Skeletal muscle satellite cell (primary cell): ENCODE measurements at regions not wholly inside any gene's neighbourhood (a gene's known extent, or its start where the extent isn't known, plus 50 kb on each side); places are given as distances from the start of the nearest gene placed in this dataset.

Experiments
- H3K27me3 ChIP-seq: 2 replicates; pipeline ENCODE4 v1.7.0; 2013; ENCODE audit warnings: low read length; ENCODE audit not compliant: control insufficient read depth, insufficient read depth
- H3K36me3 ChIP-seq: 2 replicates; pipeline ENCODE4 v1.7.0; 2013; ENCODE audit warnings: mild to moderate bottlenecking, control low read depth, low read length; ENCODE audit not compliant: insufficient read depth
- H3K4me1 ChIP-seq: 2 replicates; pipeline ENCODE4 v1.7.0; 2013; ENCODE audit warnings: low read length; ENCODE audit not compliant: control insufficient read depth, insufficient read depth
- H3K4me2 ChIP-seq: 2 replicates; pipeline ENCODE4 v1.7.0; 2013; ENCODE audit warnings: mild to moderate bottlenecking, low read length
- H3K4me3 ChIP-seq: 2 replicates; pipeline ENCODE4 v1.7.0; 2013; ENCODE audit warnings: low read length
- H3K9ac ChIP-seq: 2 replicates; pipeline ENCODE4 v1.7.0; 2013; ENCODE audit warnings: mild to moderate bottlenecking, low read depth, low read length, moderate library complexity
- H3K9me3 ChIP-seq: replicated peaks from 2 replicates; pipeline ENCODE4 v1.7.0; 2013; ENCODE audit warnings: mild to moderate bottlenecking, control low read depth, low read length

DNA sequence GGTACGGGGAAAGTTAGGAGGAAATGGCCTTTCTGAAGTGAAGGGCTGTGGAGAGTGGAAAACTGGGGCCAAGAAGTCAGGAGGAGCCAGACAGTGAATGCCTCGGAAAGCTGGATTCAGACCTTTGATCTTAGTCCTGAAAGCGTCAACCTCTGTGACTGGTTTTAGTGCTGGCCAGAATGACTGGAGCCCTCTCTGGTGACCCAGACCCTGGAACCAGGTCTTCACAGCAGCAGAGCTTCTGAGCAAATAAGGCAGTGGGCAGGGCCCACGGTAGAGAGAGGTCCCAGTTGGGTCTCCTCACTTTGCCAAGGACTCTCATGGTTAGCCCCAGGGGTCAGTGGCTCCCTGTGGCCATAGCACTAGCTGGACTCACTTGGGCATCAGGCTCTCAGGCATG is 157.7 kb upstream of the EEPD1 start:
- H3K4me3 ChIP-seq = no peak overlapping the region
- peaks cover 6% of the 10 kb centered on the region for H3K4me1 ChIP-seq
- H3K9ac ChIP-seq = no peak overlapping the region
- no peaks in the 10 kb centered on the region for H3K36me3 ChIP-seq
- H3K9me3 ChIP-seq = no peaks in the 10 kb centered on the region
- no peak overlapping the region for H3K4me2 ChIP-seq
- H3K27me3 ChIP-seq = no peaks in the 10 kb centered on the region

DNA sequence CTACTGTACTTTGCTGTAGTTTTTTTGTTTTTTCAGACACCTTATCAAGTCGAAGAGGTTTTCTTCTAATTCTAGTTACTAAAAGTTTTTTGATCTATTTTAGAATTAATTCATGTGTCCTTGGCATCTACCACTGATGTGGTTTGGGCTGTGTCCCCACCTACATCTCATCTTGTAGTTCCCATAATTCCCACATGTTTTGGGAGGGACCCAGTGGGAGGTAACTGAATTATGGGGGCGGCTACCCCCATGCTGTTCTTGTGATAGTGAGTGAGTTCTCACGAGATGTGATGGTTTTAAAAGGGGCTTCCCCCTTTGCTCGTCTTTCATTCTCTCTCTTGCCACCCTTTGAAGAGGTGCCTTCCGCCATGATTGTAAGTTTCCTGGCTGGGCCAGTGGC is 154.6 kb upstream of the EEPD1 start:
- Histone ChIP-seq H3K27me3 (peaks cover 4% of the 10 kb centered on the region), H3K9me3 (no peaks in the 10 kb centered on the region), H3K9ac (no peak overlapping the region), H3K4me3 (no peak overlapping the region), H3K4me2 (no peak overlapping the region), H3K4me1 (peaks cover 6% of the 10 kb centered on the region), H3K36me3 (no peaks in the 10 kb centered on the region)

DNA sequence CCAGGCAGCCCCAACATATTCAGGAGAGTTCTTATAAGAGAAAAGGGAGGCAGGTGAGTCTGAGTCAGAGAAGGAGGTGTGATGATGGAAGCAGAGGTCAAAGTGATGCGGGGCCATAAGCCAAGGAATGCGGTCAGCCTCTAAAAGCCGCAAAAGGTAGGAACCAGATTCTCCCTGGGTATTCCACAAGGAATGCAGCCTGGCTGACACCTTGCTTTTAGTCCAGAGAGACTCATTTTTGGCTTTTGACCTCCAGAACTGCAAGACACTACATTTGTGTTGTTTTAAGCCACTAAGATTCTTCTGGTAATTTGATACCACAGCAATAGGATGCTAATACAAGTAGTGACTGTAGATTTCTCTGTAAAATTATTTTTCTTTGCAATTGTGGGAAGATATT is 151.5 kb upstream of the EEPD1 start:
- Histone ChIP-seq H3K4me1 (no peaks in the 10 kb centered on the region), H3K4me2 (no peak overlapping the region), H3K9me3 (no peaks in the 10 kb centered on the region), H3K4me3 (no peak overlapping the region), H3K36me3 (no peaks in the 10 kb centered on the region), H3K9ac (no peak overlapping the region), H3K27me3 (peaks cover 4% of the 10 kb centered on the region)

GRCh38 chr7:36002900-36003299 is 150.2 kb upstream of the EEPD1 start:
- H3K4me1 ChIP-seq = no peaks in the 10 kb centered on the region
- H3K9ac ChIP-seq = no peak overlapping the region
- peaks cover 9% of the 10 kb centered on the region for H3K27me3 ChIP-seq
- H3K36me3 ChIP-seq = no peaks in the 10 kb centered on the region
- H3K4me2 ChIP-seq = no peak overlapping the region
- no peaks in the 10 kb centered on the region for H3K9me3 ChIP-seq
- no peak overlapping the region for H3K4me3 ChIP-seq

GRCh38 chr7:36003343-36003742 is 149.7 kb upstream of the EEPD1 start:
- no peak overlapping the region for H3K9ac ChIP-seq
- H3K4me3 ChIP-seq = no peak overlapping the region
- no peaks in the 10 kb centered on the region for H3K9me3 ChIP-seq
- peaks cover 9% of the 10 kb centered on the region for H3K27me3 ChIP-seq
- H3K4me1 ChIP-seq = no peaks in the 10 kb centered on the region
- H3K4me2 ChIP-seq = no peak overlapping the region
- H3K36me3 ChIP-seq = no peaks in the 10 kb centered on the region

DNA sequence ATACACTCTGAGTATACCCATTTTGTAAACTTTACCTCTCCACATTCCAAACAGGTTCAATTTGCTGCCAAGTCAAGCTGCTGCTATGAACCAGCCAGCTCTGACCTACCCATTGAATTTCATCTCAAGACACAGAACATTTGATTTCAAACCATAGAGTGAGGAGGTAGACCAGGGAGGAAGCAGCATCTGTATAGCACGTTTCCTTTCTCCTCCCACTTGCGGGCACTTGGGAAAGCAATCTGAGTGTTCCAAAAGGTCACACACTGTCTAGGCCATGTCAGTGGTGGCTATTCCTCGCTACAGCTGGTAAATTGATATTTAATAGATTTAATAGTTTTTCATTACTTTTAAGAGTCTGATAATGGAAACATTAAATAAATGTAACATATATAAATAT is 147.8 kb upstream of the EEPD1 start:
- Histone ChIP-seq H3K27me3 (peaks cover 9% of the 10 kb centered on the region), H3K9me3 (no peaks in the 10 kb centered on the region), H3K36me3 (no peaks in the 10 kb centered on the region), H3K9ac (no peak overlapping the region), H3K4me3 (no peak overlapping the region), H3K4me1 (no peaks in the 10 kb centered on the region), H3K4me2 (no peak overlapping the region)

- no peaks in the 10 kb centered on the region for H3K9me3 ChIP-seq
- no peak overlapping the region for H3K4me3 ChIP-seq
- no peaks in the 10 kb centered on the region for H3K4me1 ChIP-seq
- no peaks in the 10 kb centered on the region for H3K36me3 ChIP-seq
- H3K27me3 ChIP-seq = peaks cover 9% of the 10 kb centered on the region
- no peak overlapping the region for H3K4me2 ChIP-seq
- H3K9ac ChIP-seq = no peak overlapping the region
Observed at GRCh38 chr7:36005876-36006275, 147.2 kb upstream of the EEPD1 start.

- Histone ChIP-seq H3K4me3 (no peak overlapping the region), H3K36me3 (no peaks in the 10 kb centered on the region), H3K9ac (no peak overlapping the region), H3K4me2 (no peak overlapping the region), H3K27me3 (peaks cover 9% of the 10 kb centered on the region), H3K9me3 (no peaks in the 10 kb centered on the region), H3K4me1 (no peaks in the 10 kb centered on the region)
Observed at GRCh38 chr7:36006636-36007229, 146.3 kb upstream of the EEPD1 start.

DNA sequence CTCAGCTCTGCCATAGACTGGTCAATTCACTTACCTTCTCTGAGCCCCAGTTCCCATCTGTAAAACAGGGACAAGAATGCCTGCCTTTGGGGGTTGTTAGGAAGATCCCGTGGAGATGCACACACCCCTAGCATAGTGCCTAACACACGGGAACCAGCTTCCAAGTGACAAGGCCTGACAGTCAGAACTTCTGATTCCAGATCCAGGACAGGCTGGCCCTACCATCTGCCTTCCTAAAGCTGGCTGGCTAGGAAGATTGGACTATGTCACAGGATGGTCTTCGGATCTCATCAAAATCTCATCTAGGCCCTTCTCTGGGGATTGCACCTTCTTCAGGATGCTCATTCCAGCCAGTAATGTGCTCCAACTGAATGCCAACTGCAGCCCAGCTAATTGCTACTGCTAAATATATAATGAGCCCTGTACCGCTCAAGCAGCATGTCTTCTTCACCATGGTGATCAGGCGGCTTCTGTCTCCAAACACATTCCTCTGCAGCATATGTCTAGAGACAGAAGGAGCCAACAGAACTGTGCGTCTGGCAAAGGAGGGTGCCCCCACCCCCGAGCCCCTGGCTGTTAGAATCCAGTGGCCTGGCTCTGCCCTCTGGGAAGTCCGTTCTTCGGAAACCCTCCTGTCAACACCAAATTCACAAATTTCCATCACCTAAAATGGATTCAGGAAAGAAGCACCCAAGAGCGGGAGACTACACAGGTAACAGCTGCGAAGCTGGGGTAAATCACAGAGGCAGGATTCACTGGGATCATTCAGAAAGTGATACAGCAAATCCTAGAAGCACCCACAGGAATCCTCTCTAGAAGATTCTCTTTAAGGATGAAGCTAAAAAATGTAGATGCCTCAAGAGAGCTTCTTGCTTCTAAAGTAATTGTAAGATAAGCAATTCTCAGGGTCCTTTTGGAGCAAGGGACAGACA is 142.1 kb upstream of the EEPD1 start:
- H3K27me3 ChIP-seq = peaks cover 4% of the 10 kb centered on the region
- H3K9ac ChIP-seq = no peak overlapping the region
- H3K4me2 ChIP-seq = no peak overlapping the region
- no peaks in the 10 kb centered on the region for H3K36me3 ChIP-seq
- no peaks in the 10 kb centered on the region for H3K9me3 ChIP-seq
- H3K4me1 ChIP-seq = peaks cover 3% of the 10 kb centered on the region
- H3K4me3 ChIP-seq = no peak overlapping the region

- Histone ChIP-seq H3K4me3 (no peak overlapping the region), H3K9ac (no peak overlapping the region), H3K36me3 (no peaks in the 10 kb centered on the region), H3K4me2 (no peak overlapping the region), H3K27me3 (peaks cover 4% of the 10 kb centered on the region), H3K9me3 (no peaks in the 10 kb centered on the region), H3K4me1 (peaks cover 4% of the 10 kb centered on the region)
Observed at GRCh38 chr7:36011588-36011965, 141.5 kb upstream of the EEPD1 start.

DNA sequence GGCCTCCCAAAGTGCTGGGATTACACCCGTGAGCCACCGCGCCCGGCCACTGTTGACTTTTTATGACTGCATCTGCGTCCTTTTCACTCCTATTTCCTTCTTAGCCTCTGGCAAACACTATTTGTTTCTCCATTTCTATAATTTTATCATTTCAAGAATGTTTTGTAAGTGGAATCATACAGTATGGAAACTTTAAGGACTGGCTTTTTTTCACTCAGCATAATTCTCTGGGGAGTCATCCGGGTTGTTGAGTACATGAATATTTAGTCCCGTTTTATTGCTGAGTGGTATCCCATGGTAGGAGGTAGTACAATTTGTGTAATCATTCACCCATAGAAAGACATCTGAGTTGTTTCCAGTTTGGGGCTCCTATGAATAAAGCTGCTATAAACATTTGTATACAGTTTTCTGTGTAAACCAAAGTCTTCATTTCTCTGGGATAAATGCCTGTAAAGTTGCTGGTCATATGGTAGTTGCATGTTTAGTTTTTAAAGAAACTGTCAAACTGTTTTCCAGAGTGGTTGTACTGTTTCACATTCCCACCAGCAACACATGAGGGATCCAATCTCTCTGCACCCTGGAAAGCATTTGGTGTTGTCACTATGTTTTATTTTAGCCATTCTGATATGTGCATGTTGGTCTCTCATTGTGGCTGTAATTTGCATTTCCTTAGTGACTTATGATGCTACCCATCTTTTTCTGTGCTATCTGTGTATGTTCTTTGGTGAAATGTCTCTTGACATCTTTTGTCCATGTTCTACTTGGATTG is 139.6 kb upstream of the EEPD1 start:
- Histone ChIP-seq H3K9me3 (no peaks in the 10 kb centered on the region), H3K9ac (no peak overlapping the region), H3K27me3 (no peaks in the 10 kb centered on the region), H3K4me2 (no peak overlapping the region), H3K36me3 (no peaks in the 10 kb centered on the region), H3K4me1 (peaks cover 4% of the 10 kb centered on the region), H3K4me3 (no peak overlapping the region)
